ENCODE measurements at regions not wholly inside any gene's neighbourhood (a gene's known extent, or its start where the extent isn't known, plus 50 kb on each side); places are given as distances from the start of the nearest gene placed in this dataset.

GRCh38 chr15:70477750-70478250 is 285.6 kb downstream of the UACA start:
- peaks cover 59% of the 10 kb centered on the region for H3K27me3 Mint-ChIP-seq

DNA sequence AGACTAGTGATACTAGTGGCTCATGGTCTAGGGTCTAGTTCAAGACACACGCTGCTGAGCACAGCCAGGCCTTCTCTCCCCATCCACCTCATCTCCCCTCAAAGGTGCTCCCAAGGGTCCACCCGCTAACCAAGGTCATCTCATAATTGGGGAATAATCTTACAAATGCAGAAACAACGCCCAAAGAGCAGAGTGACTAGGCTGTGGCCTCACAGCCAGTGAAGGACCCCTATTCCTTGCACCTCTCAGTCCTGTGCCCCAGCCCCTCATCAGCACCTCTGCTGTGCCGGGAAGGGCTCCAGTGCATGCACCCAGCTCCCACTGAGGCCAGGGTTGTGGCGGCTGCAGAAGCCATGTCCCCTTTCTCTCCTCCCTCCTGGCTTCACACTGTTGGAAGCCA is 286.9 kb downstream of the UACA start:
- H3K27ac Mint-ChIP-seq: no peak overlapping the region
- no peak overlapping the region for H3K4me3 Mint-ChIP-seq (ENCODE audit: low read depth)
- no peak for DNase-seq (ENCODE audit: low spot score, unreplicated experiment)
- no peaks in the 10 kb centered on the region for H3K9me3 Mint-ChIP-seq (ENCODE audit: low read depth)
- TF ChIP-seq, protein P1, sequence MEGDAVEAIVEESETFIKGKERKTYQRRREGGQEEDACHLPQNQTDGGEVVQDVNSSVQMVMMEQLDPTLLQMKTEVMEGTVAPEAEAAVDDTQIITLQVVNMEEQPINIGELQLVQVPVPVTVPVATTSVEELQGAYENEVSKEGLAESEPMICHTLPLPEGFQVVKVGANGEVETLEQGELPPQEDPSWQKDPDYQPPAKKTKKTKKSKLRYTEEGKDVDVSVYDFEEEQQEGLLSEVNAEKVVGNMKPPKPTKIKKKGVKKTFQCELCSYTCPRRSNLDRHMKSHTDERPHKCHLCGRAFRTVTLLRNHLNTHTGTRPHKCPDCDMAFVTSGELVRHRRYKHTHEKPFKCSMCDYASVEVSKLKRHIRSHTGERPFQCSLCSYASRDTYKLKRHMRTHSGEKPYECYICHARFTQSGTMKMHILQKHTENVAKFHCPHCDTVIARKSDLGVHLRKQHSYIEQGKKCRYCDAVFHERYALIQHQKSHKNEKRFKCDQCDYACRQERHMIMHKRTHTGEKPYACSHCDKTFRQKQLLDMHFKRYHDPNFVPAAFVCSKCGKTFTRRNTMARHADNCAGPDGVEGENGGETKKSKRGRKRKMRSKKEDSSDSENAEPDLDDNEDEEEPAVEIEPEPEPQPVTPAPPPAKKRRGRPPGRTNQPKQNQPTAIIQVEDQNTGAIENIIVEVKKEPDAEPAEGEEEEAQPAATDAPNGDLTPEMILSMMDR (IDR thresholded peaks at IDR 0.05; ENCODE audit: unreplicated experiment): no peak
- no peaks in the 10 kb centered on the region for H3K36me3 Mint-ChIP-seq (ENCODE audit: insufficient read depth)
- no peaks in the 10 kb centered on the region for H3K4me1 Mint-ChIP-seq (ENCODE audit: low read depth)
- peaks cover 58% of the 10 kb centered on the region for H3K27me3 Mint-ChIP-seq

More at GRCh38 chr15:70477750-70478250, 285.6 kb downstream of the UACA start:
- no peak for DNase-seq (ENCODE audit: low spot score, unreplicated experiment)
- H3K4me3 Mint-ChIP-seq (ENCODE audit: low read depth): no peak overlapping the region
- H3K27ac Mint-ChIP-seq: no peak overlapping the region
- no peaks in the 10 kb centered on the region for H3K4me1 Mint-ChIP-seq (ENCODE audit: low read depth)
- H3K9me3 Mint-ChIP-seq (ENCODE audit: low read depth): no peaks in the 10 kb centered on the region
- TF ChIP-seq, protein P1 (IDR thresholded peaks at IDR 0.05; ENCODE audit: unreplicated experiment): no peak
- H3K36me3 Mint-ChIP-seq (ENCODE audit: insufficient read depth): no peaks in the 10 kb centered on the region

DNA sequence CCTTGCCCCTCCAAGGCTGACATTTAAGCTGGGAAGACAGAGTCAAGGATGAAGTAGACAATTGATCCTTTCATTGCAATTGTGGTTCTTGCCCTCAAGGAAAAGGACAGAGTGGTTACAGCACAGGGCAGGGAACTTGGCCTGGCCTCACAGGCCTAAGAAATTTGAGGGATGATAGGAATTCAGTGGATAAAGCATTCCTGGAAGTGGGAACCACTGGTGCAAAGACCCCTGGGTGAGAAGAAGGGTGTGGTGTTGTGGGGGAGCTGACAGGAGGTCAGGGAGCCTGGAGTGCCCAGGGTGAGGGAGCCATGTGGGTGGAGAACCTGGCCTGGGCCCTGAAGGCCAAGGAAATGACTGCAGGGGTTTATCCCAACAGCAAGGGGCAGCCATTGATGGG is 287.4 kb downstream of the UACA start:
- no peak overlapping the region for H3K4me3 Mint-ChIP-seq (ENCODE audit: low read depth)
- no peaks in the 10 kb centered on the region for H3K36me3 Mint-ChIP-seq (ENCODE audit: insufficient read depth)
- peaks cover 62% of the 10 kb centered on the region for H3K27me3 Mint-ChIP-seq
- H3K27ac Mint-ChIP-seq: no peak overlapping the region
- H3K9me3 Mint-ChIP-seq (ENCODE audit: low read depth): no peaks in the 10 kb centered on the region
- DNase-seq (ENCODE audit: low spot score, unreplicated experiment): no peak
- no peaks in the 10 kb centered on the region for H3K4me1 Mint-ChIP-seq (ENCODE audit: low read depth)
- TF ChIP-seq, protein P1 (IDR thresholded peaks at IDR 0.05; ENCODE audit: unreplicated experiment): no peak

GRCh38 chr15:70475407-70475781 is 288.0 kb downstream of the UACA start:
- Mint-ChIP-seq H3K4me3 (ENCODE audit: low read depth) (no peak overlapping the region), H3K27me3 (peaks cover 66% of the 10 kb centered on the region), H3K27ac (no peak overlapping the region), H3K9me3 (ENCODE audit: low read depth) (no peaks in the 10 kb centered on the region), H3K4me1 (ENCODE audit: low read depth) (no peaks in the 10 kb centered on the region), H3K36me3 (ENCODE audit: insufficient read depth) (no peaks in the 10 kb centered on the region)
- TF ChIP-seq, protein P1 (IDR thresholded peaks at IDR 0.05; ENCODE audit: unreplicated experiment): no peak
- DNase-seq (ENCODE audit: low spot score, unreplicated experiment): no peak

- Mint-ChIP-seq H3K9me3 (ENCODE audit: low read depth) (no peaks in the 10 kb centered on the region), H3K36me3 (ENCODE audit: insufficient read depth) (no peaks in the 10 kb centered on the region), H3K27ac (no peak overlapping the region), H3K4me3 (ENCODE audit: low read depth) (no peak overlapping the region), H3K27me3 (peaks cover 68% of the 10 kb centered on the region), H3K4me1 (ENCODE audit: low read depth) (no peaks in the 10 kb centered on the region)
- TF ChIP-seq, protein P1 (IDR thresholded peaks at IDR 0.05; ENCODE audit: unreplicated experiment): no peak
- no peak for DNase-seq (ENCODE audit: low spot score, unreplicated experiment)
These were observed 288.6 kb downstream of the UACA start for GRCh38 chr15:70474471-70475406.

Measured in progenitor cell of endocrine pancreas (in vitro differentiated cells).